Right atrium auricular region (tissue), 2 donors: ENCODE measurements at regions not wholly inside any gene's neighbourhood (a gene's known extent, or its start where the extent isn't known, plus 50 kb on each side); places are given as distances from the start of the nearest gene placed in this dataset.
A peak's percentile ranks its signal among the peaks of the same experiment; 100 is the strongest.

Experiments
- DNase-seq: peaks from one replicate; pipeline ENCODE4 v3.0.0-alpha.2; 2019; ENCODE audit warnings: low spot score
- H3K27ac ChIP-seq, 2 donors: fragments of 200-600 bp; sonication (generic); 1 replicate in 1 of 2; 2 replicates in 1 of 2; pipeline ENCODE4 v1.5.1; 2016 to 2019
- H3K27me3 ChIP-seq, 2 donors: fragments of 200-600 bp; sonication (generic); one replicate each; pipeline versions ENCODE4 v1.5.1 to v1.6.0; 2017 to 2019
- H3K36me3 ChIP-seq: fragments of 200-600 bp; sonication (generic); one replicate; pipeline ENCODE4 v1.5.1; 2016
- H3K4me1 ChIP-seq, 2 donors: fragments of 200-600 bp; sonication (generic); one replicate each; pipeline versions ENCODE4 v1.5.1 to v1.6.0; 2017 to 2019
- H3K4me3 ChIP-seq, 2 donors: fragments of 200-600 bp; sonication (generic); 1 replicate in 1 of 2; 2 replicates in 1 of 2; pipeline ENCODE4 v1.5.1; 2017 to 2019; ENCODE audit warnings: mild to moderate bottlenecking in 1 of 2, moderate library complexity in 1 of 2
- H3K9me3 ChIP-seq, 2 donors: fragments of 200-600 bp; sonication (generic); one replicate each; pipeline ENCODE4 v1.5.1; 2019
- CTCF ChIP-seq, 2 donors: fragments of 200-600 bp; sonication (generic); IDR thresholded peaks; one replicate each; pipeline ENCODE4 v1.5.1; 2019; ENCODE audit warnings: antibody characterized with exemption in 2 of 2

GRCh38 chr1:90143591-90143990 is 148.7 kb downstream of the ZNF326 start:
- no peaks in the 10 kb centered on the region for H3K27me3 ChIP-seq
- TF ChIP-seq CTCF (IDR thresholded peaks at IDR 0.05) = no peak
- H3K36me3 ChIP-seq = no peaks in the 10 kb centered on the region

GRCh38 chr1:90142697-90143096 is 147.8 kb downstream of the ZNF326 start:
- DNase-seq = no peak
- H3K27me3 ChIP-seq = no peaks in the 10 kb centered on the region
- H3K9me3 ChIP-seq = peaks cover 0 to 4% of the 10 kb centered on the region in 2 donors
- no peak overlapping the region for H3K27ac ChIP-seq
- no peak for TF ChIP-seq CTCF (IDR thresholded peaks at IDR 0.05)
- no peaks in the 10 kb centered on the region for H3K4me1 ChIP-seq
- no peak overlapping the region for H3K4me3 ChIP-seq
- H3K36me3 ChIP-seq = no peaks in the 10 kb centered on the region

More at GRCh38 chr1:90143591-90143990, 148.7 kb downstream of the ZNF326 start:
- H3K9me3 ChIP-seq = peaks cover 0 to 4% of the 10 kb centered on the region in 2 donors
- DNase-seq = no peak
- no peak overlapping the region for H3K4me3 ChIP-seq
- H3K4me1 ChIP-seq = no peaks in the 10 kb centered on the region
- no peak overlapping the region for H3K27ac ChIP-seq

- Histone ChIP-seq H3K4me1 (no peaks in the 10 kb centered on the region), H3K36me3 (no peaks in the 10 kb centered on the region), H3K27me3 (no peaks in the 10 kb centered on the region), H3K27ac (no peak overlapping the region), H3K4me3 (no peak overlapping the region), H3K9me3 (peaks cover 0 to 4% of the 10 kb centered on the region in 2 donors)
- DNase-seq = no peak
- TF ChIP-seq CTCF (IDR thresholded peaks at IDR 0.05) = no peak
These were observed 144.9 kb downstream of the ZNF326 start for GRCh38 chr1:90139837-90140236.

GRCh38 chr1:90135286-90135685 is 140.4 kb downstream of the ZNF326 start:
- no peak overlapping the region for H3K4me3 ChIP-seq

GRCh38 chr1:90134175-90134955 is 139.5 kb downstream of the ZNF326 start:
- no peak overlapping the region for H3K27ac ChIP-seq
- H3K4me3 ChIP-seq = no peak overlapping the region
- TF ChIP-seq CTCF (IDR thresholded peaks at IDR 0.05) = no peak

More at GRCh38 chr1:90135286-90135685, 140.4 kb downstream of the ZNF326 start:
- Histone ChIP-seq H3K27ac (no peak overlapping the region), H3K36me3 (no peaks in the 10 kb centered on the region), H3K9me3 (peaks cover 0 to 2% of the 10 kb centered on the region in 2 donors), H3K27me3 (no peaks in the 10 kb centered on the region), H3K4me1 (no peaks in the 10 kb centered on the region)
- no peak for DNase-seq
- TF ChIP-seq CTCF (IDR thresholded peaks at IDR 0.05) = no peak

GRCh38 chr1:90133133-90133532 is 138.2 kb downstream of the ZNF326 start:
- no peaks in the 10 kb centered on the region for H3K9me3 ChIP-seq
- H3K27me3 ChIP-seq = no peaks in the 10 kb centered on the region
- no peak overlapping the region for H3K27ac ChIP-seq
- no peak for DNase-seq
- H3K36me3 ChIP-seq = no peaks in the 10 kb centered on the region
- H3K4me3 ChIP-seq = no peak overlapping the region
- no peaks in the 10 kb centered on the region for H3K4me1 ChIP-seq
- peak in 1 of 2 donors; percentile 46 for TF ChIP-seq CTCF (IDR thresholded peaks at IDR 0.05)

More at GRCh38 chr1:90134175-90134955, 139.5 kb downstream of the ZNF326 start:
- Histone ChIP-seq H3K36me3 (no peaks in the 10 kb centered on the region), H3K4me1 (no peaks in the 10 kb centered on the region), H3K27me3 (no peaks in the 10 kb centered on the region), H3K9me3 (no peaks in the 10 kb centered on the region)
- no peak for DNase-seq
